ENCODE measurements at regions not wholly inside any gene's neighbourhood (a gene's known extent, or its start where the extent isn't known, plus 50 kb on each side); places are given as distances from the start of the nearest gene placed in this dataset.
"Not testable (repeated sequence)": the region's sequence is repeated elsewhere in the genome, so short reads cannot be mapped to it uniquely, and the experiment has no call there.

GRCh38 chr16:60392380-60392779, 1643.9 kb downstream of the CDH8 start:
- DNase-seq (ENCODE audit: low spot score): no peak

- DNase-seq (ENCODE audit: low spot score): no peak
These were observed 1637.5 kb upstream of the GOT2 start for GRCh38 chr16:60371591-60371990.

DNA sequence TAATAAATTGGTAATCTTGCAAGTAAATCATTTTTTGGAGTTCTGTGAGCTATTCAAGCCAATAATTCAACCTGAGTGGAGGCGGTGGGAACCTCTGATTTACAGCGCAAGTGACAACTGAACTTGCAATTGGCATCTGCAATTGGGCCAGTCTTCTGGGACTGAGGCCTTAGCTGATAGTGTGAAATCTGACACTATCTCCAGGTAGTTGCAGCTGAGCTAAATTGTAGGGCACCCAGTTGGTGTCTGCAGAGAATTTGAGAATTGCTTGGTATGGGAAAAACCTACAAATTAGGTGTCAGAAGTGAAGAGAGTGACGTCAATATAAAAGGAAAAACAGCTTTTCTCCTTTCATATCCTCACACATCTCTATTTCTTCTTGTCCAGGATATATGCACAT, 1633.6 kb upstream of the GOT2 start:
- no peak for DNase-seq (ENCODE audit: low spot score)

- DNase-seq (ENCODE audit: low spot score): no peak
These were observed 1629.5 kb upstream of the GOT2 start for GRCh38 chr16:60363566-60363965.

DNA sequence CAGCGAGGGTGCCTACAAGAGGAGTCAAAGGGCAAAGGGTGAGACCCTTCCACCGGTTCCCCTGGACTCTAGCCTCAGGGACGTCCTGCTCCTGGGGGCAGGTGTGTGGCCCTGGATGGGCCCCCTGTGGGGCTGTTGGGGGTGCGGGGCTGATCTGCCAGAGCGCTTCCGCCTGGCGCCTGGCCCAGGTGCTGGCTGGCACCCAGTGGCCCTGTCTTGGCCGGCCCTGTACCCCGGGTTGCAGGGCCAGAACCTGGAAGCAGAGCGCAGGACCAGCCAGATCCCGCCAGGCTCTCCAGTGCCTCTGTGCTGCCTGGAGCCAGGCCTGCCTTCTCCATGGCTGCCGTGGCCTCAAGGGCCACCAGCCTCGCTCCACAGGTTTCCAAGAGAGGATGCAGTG, 1625.8 kb upstream of the GOT2 start:
- not testable (repeated sequence) for DNase-seq (ENCODE audit: low spot score)

- DNase-seq (ENCODE audit: low spot score): not testable (repeated sequence)
These were observed 1625.3 kb upstream of the GOT2 start for GRCh38 chr16:60359412-60359811.

- DNase-seq (ENCODE audit: low spot score): not testable (repeated sequence)
These were observed 1623.9 kb upstream of the GOT2 start for GRCh38 chr16:60357876-60358522.

GRCh38 chr16:60346256-60346655, 1612.1 kb upstream of the GOT2 start:
- DNase-seq (ENCODE audit: low spot score): no peak

GRCh38 chr16:60337671-60338070, 1603.6 kb upstream of the GOT2 start:
- no peak for DNase-seq (ENCODE audit: low spot score)

DNA sequence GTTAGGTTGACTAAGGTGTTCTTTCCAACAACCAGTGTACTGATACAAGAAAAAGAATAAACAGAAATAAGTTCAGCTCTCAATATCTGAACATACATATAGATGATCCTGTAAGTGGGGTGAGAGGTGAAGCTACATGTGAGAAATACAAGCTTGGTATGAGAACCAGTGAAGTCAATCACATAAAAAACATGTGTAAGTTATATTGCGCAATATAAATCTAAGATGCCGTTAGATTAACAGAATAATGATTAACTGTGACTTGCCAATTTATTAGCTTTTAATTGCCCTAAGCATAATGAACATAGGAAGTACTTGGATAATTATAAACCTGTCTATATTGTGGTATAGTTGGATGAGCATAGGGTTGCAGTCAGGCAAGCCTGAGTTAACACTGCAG, 1597.1 kb upstream of the GOT2 start:
- no peak for DNase-seq (ENCODE audit: low spot score)

DNA sequence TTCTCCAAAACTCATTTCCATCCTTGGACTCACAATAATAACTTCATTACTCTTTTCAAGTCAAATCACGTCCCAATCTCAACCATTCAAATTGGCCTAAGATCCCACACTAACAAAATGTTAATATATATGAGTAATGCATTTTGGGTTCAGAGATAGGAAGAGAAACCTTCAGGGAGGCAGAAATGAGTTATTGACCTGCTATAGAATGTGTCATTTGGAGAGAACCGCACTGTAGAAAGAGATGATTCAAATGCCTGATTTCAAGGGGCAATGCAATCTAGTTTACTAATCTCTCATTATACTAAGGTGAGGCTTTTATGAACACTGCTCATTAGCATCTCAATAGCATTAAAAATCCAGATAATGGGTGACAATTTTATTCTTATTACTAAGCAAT, 1595.0 kb upstream of the GOT2 start:
- peak; percentile 1 for DNase-seq (ENCODE audit: low spot score)

DNA sequence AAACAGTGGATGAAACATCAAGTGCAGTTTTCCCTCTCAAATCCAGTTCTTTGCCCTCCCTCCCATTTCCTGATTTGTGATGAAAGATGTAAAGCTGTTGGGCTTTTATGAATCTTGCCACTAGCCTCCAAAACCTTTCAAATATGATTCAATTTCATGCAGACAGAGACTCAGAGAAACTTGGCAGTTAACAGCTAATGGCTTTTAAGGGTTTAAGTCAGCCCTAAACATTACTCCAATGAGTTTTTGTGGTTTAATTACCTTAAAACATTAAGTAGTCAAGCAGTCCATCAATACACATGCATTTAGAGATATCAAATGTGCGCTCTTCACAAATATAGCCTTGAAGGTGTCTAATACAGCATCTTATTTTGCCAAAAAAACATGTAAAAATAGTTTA, 1594.0 kb upstream of the GOT2 start:
- DNase-seq (ENCODE audit: low spot score): no peak

DNA sequence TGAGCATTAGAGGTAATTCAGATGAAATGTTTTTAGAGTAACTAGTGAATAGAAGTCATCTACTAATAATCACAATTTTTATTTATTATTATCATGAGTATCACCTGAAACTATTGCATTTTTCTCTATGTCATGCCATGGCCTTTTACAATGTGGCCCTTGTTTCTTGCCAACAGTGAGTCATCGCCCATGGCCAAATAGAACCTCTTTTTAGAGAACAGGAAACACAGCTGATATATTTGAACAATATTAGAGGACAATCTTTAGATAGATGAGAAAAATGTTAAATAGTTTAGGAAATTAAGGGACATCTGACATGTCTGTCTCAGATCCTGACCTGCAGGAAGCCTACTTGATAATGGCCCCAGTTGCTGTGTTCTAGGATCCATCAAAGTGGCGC, 1584.4 kb upstream of the GOT2 start:
- DNase-seq (ENCODE audit: low spot score): no peak

DNA sequence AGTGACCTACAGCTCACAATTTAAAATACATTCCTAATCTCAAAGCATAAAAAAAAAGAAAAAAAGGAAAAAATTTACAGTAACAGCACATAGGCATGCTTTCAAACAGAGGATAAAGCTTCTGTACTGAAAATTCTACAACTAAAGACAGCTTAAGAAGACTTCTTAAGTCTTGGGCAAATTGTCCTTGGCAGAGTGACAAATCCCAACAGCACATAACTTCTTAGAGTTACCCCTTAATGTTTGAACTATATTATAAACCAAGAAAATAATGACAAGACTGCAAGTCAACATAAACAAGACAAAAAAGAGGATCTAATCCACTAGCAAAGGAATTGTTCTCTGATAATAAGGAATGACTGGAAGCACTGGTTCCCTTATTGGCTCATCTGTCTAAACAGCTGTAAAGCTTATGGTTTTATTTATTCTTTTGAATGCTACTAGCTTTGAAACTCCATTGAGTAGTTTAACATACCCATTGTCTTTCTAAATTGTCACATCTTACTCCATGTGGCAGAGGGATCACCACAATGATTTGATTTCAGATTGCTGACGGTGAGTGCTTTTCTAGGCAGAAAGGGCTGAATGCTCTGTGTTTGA, 1576.8 kb upstream of the GOT2 start:
- DNase-seq (ENCODE audit: low spot score): no peak

DNA sequence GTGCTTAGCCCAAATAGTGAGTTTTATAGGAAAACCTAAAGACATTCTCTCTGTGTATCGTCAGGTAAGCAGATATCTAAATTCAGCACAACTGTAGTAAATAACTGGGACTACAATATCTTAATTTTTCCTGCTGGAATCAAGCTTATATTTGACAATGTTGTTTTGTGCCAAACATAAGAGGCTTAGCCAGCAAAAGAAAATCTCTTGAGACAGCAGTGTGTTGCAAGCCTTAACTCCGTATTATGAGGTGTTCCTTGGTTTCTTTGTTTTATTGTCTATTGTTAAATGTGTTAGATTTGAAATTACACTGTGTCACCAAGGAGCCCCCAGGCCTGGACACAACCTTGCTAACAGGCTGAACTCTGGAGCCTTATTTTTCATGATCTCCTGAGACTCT, 1570.6 kb upstream of the GOT2 start:
- no peak for DNase-seq (ENCODE audit: low spot score)

DNA sequence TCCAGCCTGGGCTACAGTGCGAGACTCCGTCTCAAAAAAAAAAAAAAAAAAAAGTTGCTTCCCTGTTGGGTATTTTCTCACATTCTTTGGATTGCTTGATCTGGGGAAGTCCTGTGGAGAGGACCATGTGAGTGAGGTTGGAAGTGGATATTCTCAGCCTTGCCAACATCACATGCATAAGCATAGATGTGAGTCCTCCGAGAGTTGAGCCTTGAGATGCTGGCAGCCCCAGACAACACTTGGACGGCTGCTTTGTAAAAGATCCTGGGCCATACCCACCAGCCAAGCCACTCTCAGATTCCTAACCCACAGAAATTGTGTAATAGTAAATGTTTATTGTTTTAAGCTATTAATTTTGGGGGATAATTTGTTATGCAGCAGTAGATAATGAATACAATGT, 1570.0 kb upstream of the GOT2 start:
- DNase-seq (ENCODE audit: low spot score): no peak

GRCh38 chr16:60302676-60303075, 1568.6 kb upstream of the GOT2 start:
- DNase-seq (ENCODE audit: low spot score): no peak

- DNase-seq (ENCODE audit: low spot score): no peak
These were observed 1568.1 kb upstream of the GOT2 start for GRCh38 chr16:60302261-60302660.

- DNase-seq (ENCODE audit: low spot score): no peak
These were observed 1565.2 kb upstream of the GOT2 start for GRCh38 chr16:60299241-60299776.

- DNase-seq (ENCODE audit: low spot score): no peak
These were observed 1561.3 kb upstream of the GOT2 start for GRCh38 chr16:60295451-60295850.

GRCh38 chr16:60285794-60286193, 1551.7 kb upstream of the GOT2 start:
- no peak for DNase-seq (ENCODE audit: low spot score)

GRCh38 chr16:60279061-60279665, 1545.0 kb upstream of the GOT2 start:
- DNase-seq (ENCODE audit: low spot score): no peak

DNA sequence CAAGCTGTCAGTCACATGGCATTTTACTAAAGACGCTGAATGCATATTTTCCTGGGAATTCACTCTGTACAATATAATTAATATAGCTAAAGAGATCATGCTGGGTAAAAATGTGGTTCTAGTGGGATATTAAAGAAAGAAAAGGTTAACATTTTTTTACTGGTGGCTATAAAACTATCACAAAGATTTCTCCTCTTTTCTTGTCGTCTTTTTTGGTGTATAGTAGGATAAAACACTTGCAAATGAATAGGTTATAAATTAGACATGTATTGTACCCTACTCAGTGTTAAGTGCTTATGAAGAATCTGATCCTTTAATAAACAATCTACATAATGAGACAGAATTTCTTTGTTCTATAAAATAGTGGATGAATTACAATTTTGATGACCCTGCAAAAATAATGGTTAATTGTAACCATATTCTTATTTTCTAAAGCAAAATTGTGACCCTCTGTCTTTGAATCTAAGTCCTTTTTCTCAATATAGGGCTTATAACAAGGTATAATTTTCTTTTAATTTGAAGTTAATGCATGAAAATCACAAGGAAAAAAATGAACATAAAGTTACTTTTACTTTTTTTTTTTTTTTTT, 1540.4 kb upstream of the GOT2 start:
- DNase-seq (ENCODE audit: low spot score): no peak
